DOHH2 (cell line): ENCODE measurements at regions not wholly inside any gene's neighbourhood (a gene's known extent, or its start where the extent isn't known, plus 50 kb on each side); places are given as distances from the start of the nearest gene placed in this dataset.

Source experiments
- H3F3A ChIP-seq: fragments of 200-600 bp; sonication (generic), shearing (Covaris generic); 2 replicates; pipeline ENCODE4 v1.6.0; 2016; ENCODE audit warnings: antibody characterized with exemption, mild to moderate bottlenecking; ENCODE audit not compliant: control insufficient read depth, insufficient read depth
- H3K27ac ChIP-seq: fragments of 200-600 bp; sonication (generic); 2 replicates; pipeline ENCODE4 v1.5.1; 2014; ENCODE audit warnings: low read depth, mild to moderate bottlenecking, low read length, moderate library complexity
- H3K27me3 ChIP-seq: fragments of 200-600 bp; sonication (generic); 2 replicates; pipeline ENCODE4 v1.6.1; 2014; ENCODE audit warnings: mild to moderate bottlenecking, low read length, mixed read lengths; ENCODE audit not compliant: control insufficient read depth
- H3K36me3 ChIP-seq: fragments of 200-600 bp; sonication (generic); 2 replicates; pipeline ENCODE4 v1.6.1; 2014; ENCODE audit warnings: mild to moderate bottlenecking, low read length, moderate library complexity, mixed read lengths; ENCODE audit not compliant: control insufficient read depth
- H3K4me1 ChIP-seq: fragments of 200-600 bp; sonication (generic); 2 replicates; pipeline ENCODE4 v1.6.1; 2014; ENCODE audit warnings: mild to moderate bottlenecking, low read length, mixed read lengths; ENCODE audit not compliant: control insufficient read depth
- H3K4me2 ChIP-seq: fragments of 200-600 bp; sonication (generic); 2 replicates; pipeline ENCODE4 v1.6.0; 2014; ENCODE audit warnings: mild to moderate bottlenecking, low read length, moderate library complexity
- H3K4me3 ChIP-seq: fragments of 200-600 bp; sonication (generic); 2 replicates; pipeline ENCODE4 v1.5.1; 2014; ENCODE audit warnings: mild to moderate bottlenecking, low read length, mixed read lengths
- H3K79me2 ChIP-seq: fragments of 200-600 bp; sonication (generic); 2 replicates; pipeline ENCODE4 v1.6.1; 2014; ENCODE audit warnings: mild to moderate bottlenecking, low read length, mixed read lengths; ENCODE audit not compliant: control insufficient read depth
- H3K9me2 ChIP-seq: fragments of 200-600 bp; sonication (generic); replicated peaks from 2 replicates; pipeline ENCODE4 v1.6.1; 2014; ENCODE audit warnings: mild to moderate bottlenecking, low read length, mixed read lengths; ENCODE audit not compliant: control insufficient read depth
- H3K9me3 ChIP-seq: fragments of 200-600 bp; sonication (generic); 2 replicates; pipeline ENCODE4 v1.6.1; 2014; ENCODE audit warnings: antibody characterized with exemption, low read length, mixed read lengths; ENCODE audit not compliant: control insufficient read depth, insufficient read depth
- H4K20me1 ChIP-seq: fragments of 200-600 bp; sonication (generic); 2 replicates; pipeline ENCODE4 v1.6.0; 2014; ENCODE audit warnings: low read depth, mild to moderate bottlenecking, antibody characterized with exemption, low read length, moderate library complexity; ENCODE audit not compliant: control insufficient read depth, insufficient read depth
- CTCF ChIP-seq: fragments of 200-600 bp; sonication (generic); IDR thresholded peaks from one replicate; pipeline ENCODE4 v1.5.1; 2014; ENCODE audit warnings: antibody characterized with exemption, mild to moderate bottlenecking, low read depth, low read length; ENCODE audit not compliant: poor library complexity, severe bottlenecking
- EZH2phosphoT487 ChIP-seq: fragments of 200-600 bp; sonication (generic); IDR thresholded peaks from 2 replicates; pipeline ENCODE4 v1.6.1; 2017; ENCODE audit warnings: borderline replicate concordance, mild to moderate bottlenecking, antibody characterized with exemption, low read length, moderate library complexity, mixed read lengths

GRCh38 chr10:61176424-61176823, 232.4 kb upstream of the RHOBTB1 start:
- no peaks in the 10 kb centered on the region for H3F3A ChIP-seq
- TF ChIP-seq CTCF (no peak), EZH2phosphoT487 (no peak)
- no peak overlapping the region for H3K4me3 ChIP-seq
- H3K27ac ChIP-seq = no peak overlapping the region
- H3K9me2 ChIP-seq = no peaks in the 10 kb centered on the region
- no peaks in the 10 kb centered on the region for H3K27me3 ChIP-seq
- H3K9me3 ChIP-seq = no peaks in the 10 kb centered on the region
- H3K36me3 ChIP-seq = no peaks in the 10 kb centered on the region
- no peaks in the 10 kb centered on the region for H3K4me1 ChIP-seq
- no peaks in the 10 kb centered on the region for H4K20me1 ChIP-seq
- H3K4me2 ChIP-seq = no peak overlapping the region
- no peaks in the 10 kb centered on the region for H3K79me2 ChIP-seq

DNA sequence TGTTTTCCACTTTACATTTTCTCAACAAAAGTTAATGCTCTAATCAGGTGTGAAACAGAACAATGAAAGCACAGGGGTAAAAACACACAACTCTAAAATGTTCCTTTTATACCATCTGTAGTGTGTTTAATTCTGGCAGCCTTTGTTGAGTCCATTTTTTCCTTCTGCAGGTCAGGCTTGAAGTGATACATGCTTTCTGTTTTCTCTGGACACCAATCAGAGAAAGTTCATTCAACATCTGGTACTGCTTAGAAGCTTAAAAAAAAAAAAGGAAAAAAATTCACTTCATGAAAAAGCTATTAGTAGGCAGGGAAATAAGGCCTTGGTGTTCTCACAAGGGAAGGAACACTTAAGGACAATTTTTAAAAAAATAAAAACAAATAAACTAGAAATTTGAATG, 231.3 kb upstream of the RHOBTB1 start:
- no peaks in the 10 kb centered on the region for H3K4me1 ChIP-seq

DNA sequence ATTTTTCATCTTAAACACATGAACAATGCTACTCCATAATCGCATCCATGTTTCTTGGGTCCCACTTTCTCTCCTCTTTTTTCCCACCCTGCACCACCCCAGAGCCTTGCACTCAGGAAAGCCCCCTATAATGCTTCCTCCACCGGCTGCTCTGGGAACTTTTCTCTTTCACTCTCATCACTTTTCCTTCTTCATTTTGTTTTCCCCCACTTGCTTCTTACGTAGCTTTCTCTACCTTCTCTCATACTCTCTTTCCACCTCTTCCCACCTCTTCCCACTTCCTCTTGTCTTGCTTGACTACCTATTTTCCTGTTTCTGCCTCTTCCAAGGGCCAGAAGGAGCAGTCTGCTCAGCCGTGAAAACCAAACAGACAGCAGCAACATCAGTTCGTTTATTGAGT, 229.5 kb upstream of the RHOBTB1 start:
- no peak overlapping the region for H3K27ac ChIP-seq
- no peaks in the 10 kb centered on the region for H3K4me1 ChIP-seq
- H3K4me2 ChIP-seq = no peak overlapping the region
- no peaks in the 10 kb centered on the region for H3K27me3 ChIP-seq
- H4K20me1 ChIP-seq = no peaks in the 10 kb centered on the region
- H3K79me2 ChIP-seq = no peaks in the 10 kb centered on the region
- no peak overlapping the region for H3K4me3 ChIP-seq
- no peaks in the 10 kb centered on the region for H3K9me3 ChIP-seq
- H3F3A ChIP-seq = no peaks in the 10 kb centered on the region
- TF ChIP-seq CTCF (no peak), EZH2phosphoT487 (no peak)
- H3K9me2 ChIP-seq = no peaks in the 10 kb centered on the region
- no peaks in the 10 kb centered on the region for H3K36me3 ChIP-seq

More for the DNA sequence above, 231.3 kb upstream of the RHOBTB1 start:
- Histone ChIP-seq H3K79me2 (no peaks in the 10 kb centered on the region), H4K20me1 (no peaks in the 10 kb centered on the region), H3K36me3 (no peaks in the 10 kb centered on the region), H3F3A (no peaks in the 10 kb centered on the region), H3K9me2 (no peaks in the 10 kb centered on the region), H3K4me3 (no peak overlapping the region), H3K27ac (no peak overlapping the region), H3K9me3 (no peaks in the 10 kb centered on the region), H3K27me3 (no peaks in the 10 kb centered on the region), H3K4me2 (no peak overlapping the region)
- TF ChIP-seq CTCF (no peak), EZH2phosphoT487 (no peak)
